GM23338 (cell line): ENCODE measurements at regions not wholly inside any gene's neighbourhood (a gene's known extent, or its start where the extent isn't known, plus 50 kb on each side); places are given as distances from the start of the nearest gene placed in this dataset.

Source experiments
- ATAC-seq: fragments of 200-7000 bp; cut with Tn5 transposase; 3 replicates; pipeline ENCODE4 v1.9.1; 2020
- DNase-seq: peaks from one replicate; pipeline ENCODE4 v3.0.0-alpha.2; 2015; ENCODE audit warnings: low spot score
- H2AFZ ChIP-seq: fragments of 200-600 bp; sonication (generic); 2 replicates; pipeline ENCODE4 v1.8.0; 2016; ENCODE audit warnings: antibody characterized with exemption, mild to moderate bottlenecking, moderate library complexity
- H3F3A ChIP-seq: fragments of 200-600 bp; sonication (generic); replicated peaks from 2 replicates; pipeline ENCODE4 v1.8.0; 2017; ENCODE audit warnings: antibody characterized with exemption, mixed run types, low read depth
- H3K27ac ChIP-seq: fragments of 200-600 bp; sonication (generic); 2 replicates; pipeline ENCODE4 v1.6.1; 2016; ENCODE audit warnings: low read depth
- H3K27me3 ChIP-seq: fragments of 200-600 bp; sonication (generic); 2 replicates; pipeline ENCODE4 v1.8.0; 2016; ENCODE audit warnings: mild to moderate bottlenecking, mixed run types, moderate library complexity; ENCODE audit not compliant: insufficient read depth
- H3K36me3 ChIP-seq: fragments of 200-600 bp; sonication (generic); 2 replicates; pipeline ENCODE4 v1.8.0; 2016; ENCODE audit warnings: mild to moderate bottlenecking; ENCODE audit not compliant: insufficient read depth
- H3K4me1 ChIP-seq: fragments of 200-600 bp; sonication (generic); 2 replicates; pipeline ENCODE4 v1.8.0; 2016; ENCODE audit warnings: mild to moderate bottlenecking, moderate library complexity; ENCODE audit not compliant: insufficient read depth
- H3K4me2 ChIP-seq: fragments of 200-600 bp; sonication (generic); 2 replicates; pipeline ENCODE4 v1.7.1; 2017; ENCODE audit warnings: mixed run types
- H3K4me3 ChIP-seq: fragments of 200-600 bp; sonication (generic); 2 replicates; pipeline ENCODE4 v1.6.1; 2016; ENCODE audit warnings: mixed run types
- H3K79me2 ChIP-seq: fragments of 200-600 bp; sonication (generic); replicated peaks from 2 replicates; pipeline ENCODE4 v1.8.0; 2017; ENCODE audit warnings: mild to moderate bottlenecking; ENCODE audit not compliant: insufficient read depth
- H3K9me2 ChIP-seq: fragments of 200-600 bp; sonication (generic); 2 replicates; pipeline ENCODE4 v1.8.0; 2017; ENCODE audit not compliant: insufficient read depth
- H4K20me1 ChIP-seq: fragments of 200-600 bp; sonication (generic); replicated peaks from 2 replicates; pipeline ENCODE4 v1.8.0; 2017; ENCODE audit warnings: mild to moderate bottlenecking; ENCODE audit not compliant: insufficient read depth
- H3K27ac Mint-ChIP-seq: 2 replicates; pipeline ENCODE4 v1.8.0; 2020; ENCODE audit warnings: inconsistent platforms, mild to moderate bottlenecking, moderate library complexity, mixed read lengths
- H3K27me3 Mint-ChIP-seq: 3 replicates; pipeline ENCODE4 v1.8.0; 2022; ENCODE audit warnings: low read depth, mild to moderate bottlenecking, moderate library complexity, mixed read lengths, inconsistent platforms; ENCODE audit not compliant: insufficient read depth, poor library complexity
- H3K36me3 Mint-ChIP-seq: 3 replicates; pipeline ENCODE4 v1.8.0; 2021; ENCODE audit warnings: low read depth, mild to moderate bottlenecking, inconsistent platforms, moderate library complexity, mixed read lengths
- H3K4me1 Mint-ChIP-seq: 3 replicates; pipeline ENCODE4 v1.8.0; 2020; ENCODE audit warnings: mild to moderate bottlenecking, inconsistent platforms, mixed read lengths
- H3K4me3 Mint-ChIP-seq: 3 replicates; pipeline ENCODE4 v1.8.0; 2021; ENCODE audit warnings: moderate library complexity, mild to moderate bottlenecking, inconsistent platforms, mixed read lengths
- H3K9me3 Mint-ChIP-seq: 3 replicates; pipeline ENCODE4 v1.8.0; 2020; ENCODE audit warnings: moderate library complexity, mild to moderate bottlenecking, inconsistent platforms, mixed read lengths
- CREB1 ChIP-seq: fragments of 250-450 bp; sonication (Bioruptor Pico); IDR thresholded peaks from 2 replicates; pipeline ENCODE4 v1.5.0; 2020; ENCODE audit warnings: low read depth, mild to moderate bottlenecking, moderate library complexity
- ETS1 ChIP-seq: IDR thresholded peaks from 2 replicates; pipeline ENCODE4 v1.6.1; 2016; ENCODE audit warnings: antibody characterized with exemption
- EZH2 ChIP-seq: fragments of 200-600 bp; sonication (generic); IDR thresholded peaks from one replicate; pipeline ENCODE4 v1.8.0; 2017; ENCODE audit warnings: antibody characterized with exemption, mild to moderate bottlenecking, low read depth; ENCODE audit not compliant: unreplicated experiment
- EZH2phosphoT487 ChIP-seq: fragments of 200-600 bp; sonication (generic); IDR thresholded peaks from one replicate; pipeline ENCODE4 v1.8.1; 2018; ENCODE audit warnings: antibody characterized with exemption; ENCODE audit not compliant: unreplicated experiment
- JUNB ChIP-seq: IDR thresholded peaks from one replicate; pipeline ENCODE4 v1.6.1; 2016; ENCODE audit warnings: antibody characterized with exemption; ENCODE audit not compliant: unreplicated experiment
- POLR2AphosphoS5 ChIP-seq: IDR thresholded peaks from 2 replicates; pipeline ENCODE4 v1.6.1; 2016; ENCODE audit warnings: antibody characterized with exemption, low read depth
- ZNF114 ChIP-seq: fragments of 250-450 bp; sonication (Bioruptor Pico); IDR thresholded peaks from 2 replicates; pipeline ENCODE4 v1.5.0; 2020; ENCODE audit warnings: mild to moderate bottlenecking, moderate library complexity
- TF ChIP-seq, protein P1 (sequence below), 2 experiments: fragments of 200-600 bp in 1 of 2; sonication (generic) in 1 of 2; conservative IDR thresholded peaks; 2 replicates each; pipeline versions ENCODE4 v1.5.1 to v1.6.1; 2016 to 2017; ENCODE audit warnings: antibody characterized with exemption in 2 of 2, low read depth in 2 of 2, mild to moderate bottlenecking in 2 of 2, moderate library complexity in 1 of 2

GRCh38 chr14:61996753-61997152 lies 234.5 kb downstream of the SNAPC1 start:
- no peaks in the 10 kb centered on the region for H3K36me3 ChIP-seq
- H3K27me3 Mint-ChIP-seq: no peaks in the 10 kb centered on the region
- no peak overlapping the region for H3K4me3 ChIP-seq
- no peaks in the 10 kb centered on the region for H3K4me1 Mint-ChIP-seq
- no peaks in the 10 kb centered on the region for H4K20me1 ChIP-seq
- H3K4me3 Mint-ChIP-seq: no peak overlapping the region
- ATAC-seq: no peak
- no peak for TF ChIP-seq ETS1
- TF ChIP-seq, protein P1, sequence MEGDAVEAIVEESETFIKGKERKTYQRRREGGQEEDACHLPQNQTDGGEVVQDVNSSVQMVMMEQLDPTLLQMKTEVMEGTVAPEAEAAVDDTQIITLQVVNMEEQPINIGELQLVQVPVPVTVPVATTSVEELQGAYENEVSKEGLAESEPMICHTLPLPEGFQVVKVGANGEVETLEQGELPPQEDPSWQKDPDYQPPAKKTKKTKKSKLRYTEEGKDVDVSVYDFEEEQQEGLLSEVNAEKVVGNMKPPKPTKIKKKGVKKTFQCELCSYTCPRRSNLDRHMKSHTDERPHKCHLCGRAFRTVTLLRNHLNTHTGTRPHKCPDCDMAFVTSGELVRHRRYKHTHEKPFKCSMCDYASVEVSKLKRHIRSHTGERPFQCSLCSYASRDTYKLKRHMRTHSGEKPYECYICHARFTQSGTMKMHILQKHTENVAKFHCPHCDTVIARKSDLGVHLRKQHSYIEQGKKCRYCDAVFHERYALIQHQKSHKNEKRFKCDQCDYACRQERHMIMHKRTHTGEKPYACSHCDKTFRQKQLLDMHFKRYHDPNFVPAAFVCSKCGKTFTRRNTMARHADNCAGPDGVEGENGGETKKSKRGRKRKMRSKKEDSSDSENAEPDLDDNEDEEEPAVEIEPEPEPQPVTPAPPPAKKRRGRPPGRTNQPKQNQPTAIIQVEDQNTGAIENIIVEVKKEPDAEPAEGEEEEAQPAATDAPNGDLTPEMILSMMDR (conservative IDR thresholded peaks at IDR 0.05; ENCODE audit: low read depth in 2 of 2): no peak
- no peak for TF ChIP-seq POLR2AphosphoS5
- TF ChIP-seq ZNF114: no peak
- H3K36me3 Mint-ChIP-seq: no peaks in the 10 kb centered on the region
- no peaks in the 10 kb centered on the region for H3F3A ChIP-seq
- no peak overlapping the region for H3K27ac ChIP-seq
- DNase-seq: no peak
- no peaks in the 10 kb centered on the region for H3K9me3 Mint-ChIP-seq
- no peak overlapping the region for H3K4me2 ChIP-seq
- H3K27me3 ChIP-seq: no peaks in the 10 kb centered on the region
- H3K79me2 ChIP-seq: no peaks in the 10 kb centered on the region
- H3K4me1 ChIP-seq: no peaks in the 10 kb centered on the region
- H2AFZ ChIP-seq: no peak overlapping the region
- H3K27ac Mint-ChIP-seq: no peak overlapping the region
- no peaks in the 10 kb centered on the region for H3K9me2 ChIP-seq

DNA sequence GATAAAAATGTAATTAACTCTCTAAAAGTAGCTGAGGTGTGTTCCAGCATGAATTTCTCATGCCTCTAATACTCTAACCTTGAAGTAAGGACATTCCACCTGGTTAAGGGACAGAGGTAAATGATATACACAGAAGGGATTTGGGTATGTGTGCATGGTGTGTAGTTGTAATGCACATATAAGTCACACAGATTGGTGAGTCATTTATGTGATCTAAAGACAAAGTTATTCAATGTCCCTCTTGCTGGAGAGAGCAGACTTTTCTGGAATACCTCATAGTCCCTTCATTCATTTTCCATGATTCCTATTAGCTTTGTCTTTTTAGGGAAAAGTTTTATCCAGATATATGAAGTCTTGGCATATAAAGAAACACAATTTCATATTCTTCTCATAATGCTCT lies 234.9 kb downstream of the SNAPC1 start:
- no peaks in the 10 kb centered on the region for H3K4me1 ChIP-seq
- H3K36me3 ChIP-seq: no peaks in the 10 kb centered on the region
- no peak overlapping the region for H2AFZ ChIP-seq
- Mint-ChIP-seq H3K9me3 (no peaks in the 10 kb centered on the region), H3K4me1 (peaks cover 2% of the 10 kb centered on the region; the same call in 2 of the 3 replicates), H3K36me3 (no peaks in the 10 kb centered on the region), H3K27me3 (no peaks in the 10 kb centered on the region), H3K27ac (no peak overlapping the region), H3K4me3 (no peak overlapping the region)
- no peak overlapping the region for H3K27ac ChIP-seq
- no peaks in the 10 kb centered on the region for H3F3A ChIP-seq
- no peaks in the 10 kb centered on the region for H3K27me3 ChIP-seq
- TF ChIP-seq ZNF114 (no peak), ETS1 (no peak), JUNB (no peak), EZH2phosphoT487 (no peak), EZH2 (no peak)
- no peaks in the 10 kb centered on the region for H4K20me1 ChIP-seq
- no peak for DNase-seq
- no peak overlapping the region for H3K4me2 ChIP-seq
- H3K4me3 ChIP-seq: no peak overlapping the region
- no peaks in the 10 kb centered on the region for H3K79me2 ChIP-seq
- ATAC-seq: no peak
- H3K9me2 ChIP-seq: no peaks in the 10 kb centered on the region

GRCh38 chr14:62001963-62002362 lies 239.7 kb downstream of the SNAPC1 start:
- no peaks in the 10 kb centered on the region for H4K20me1 ChIP-seq
- Mint-ChIP-seq H3K9me3 (peaks cover 6% of the 10 kb centered on the region), H3K27me3 (no peaks in the 10 kb centered on the region), H3K27ac (peak overlapping the region; percentile 32), H3K4me1 (peaks cover 7% of the 10 kb centered on the region; the same call in 2 of the 3 replicates), H3K36me3 (peaks cover 11% of the 10 kb centered on the region; the same call in 1 of the 3 replicates), H3K4me3 (no peak overlapping the region)
- no peaks in the 10 kb centered on the region for H3K36me3 ChIP-seq
- no peak overlapping the region for H2AFZ ChIP-seq
- no peak overlapping the region for H3K27ac ChIP-seq
- H3K4me1 ChIP-seq: no peaks in the 10 kb centered on the region
- H3F3A ChIP-seq: no peaks in the 10 kb centered on the region
- no peaks in the 10 kb centered on the region for H3K27me3 ChIP-seq
- no peaks in the 10 kb centered on the region for H3K9me2 ChIP-seq
- no peaks in the 10 kb centered on the region for H3K79me2 ChIP-seq
- no peak overlapping the region for H3K4me2 ChIP-seq
- ATAC-seq (no peak), DNase-seq (no peak)
- H3K4me3 ChIP-seq: no peak overlapping the region
- TF ChIP-seq CREB1 (no peak), EZH2 (no peak)
